ENCODE measurements at regions not wholly inside any gene's neighbourhood (a gene's known extent, or its start where the extent isn't known, plus 50 kb on each side); places are given as distances from the start of the nearest gene placed in this dataset.

DNA sequence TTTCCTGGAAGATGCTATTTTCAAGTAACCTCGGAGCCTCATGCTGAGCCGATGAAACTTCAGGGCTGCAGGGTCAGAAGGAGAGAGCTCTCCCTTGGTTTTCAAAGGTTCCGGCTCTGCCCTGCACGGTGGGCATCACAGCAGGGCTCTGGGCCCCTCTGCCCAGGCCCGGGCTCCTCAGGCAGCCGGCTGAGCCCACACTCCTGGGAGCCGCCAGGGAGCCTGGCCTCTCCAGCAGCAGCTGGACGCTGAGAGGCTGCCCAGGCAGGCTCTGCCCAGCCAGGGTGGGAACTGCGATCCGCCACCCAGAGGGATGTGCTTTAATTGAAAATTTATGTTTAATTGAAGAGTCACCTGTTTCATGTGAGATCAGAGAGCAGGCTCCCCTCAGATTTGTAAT is 97.5 kb upstream of the MGMT start:
- DNase-seq (ENCODE audit: low spot score), result no peak

DNA sequence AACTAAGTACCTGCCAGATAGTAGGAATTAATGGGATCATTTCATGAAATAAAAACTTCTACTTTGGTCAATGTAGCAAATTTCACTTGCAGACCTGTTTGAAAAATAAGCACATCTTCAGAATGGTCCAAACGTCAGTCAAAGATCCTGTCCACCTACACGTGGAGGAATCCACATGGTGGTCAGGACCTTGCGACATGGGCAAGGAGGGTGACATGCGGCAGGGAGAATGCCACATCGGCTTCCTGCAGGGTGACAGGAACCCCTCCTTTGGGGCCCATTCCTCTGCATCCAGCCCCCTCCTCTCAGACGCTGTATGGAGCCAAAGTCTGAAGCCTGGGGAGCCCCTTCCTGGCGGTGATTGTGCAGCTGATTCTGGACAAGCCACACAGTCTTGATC is 95.5 kb upstream of the MGMT start:
- no peak for DNase-seq (ENCODE audit: low spot score)

DNA sequence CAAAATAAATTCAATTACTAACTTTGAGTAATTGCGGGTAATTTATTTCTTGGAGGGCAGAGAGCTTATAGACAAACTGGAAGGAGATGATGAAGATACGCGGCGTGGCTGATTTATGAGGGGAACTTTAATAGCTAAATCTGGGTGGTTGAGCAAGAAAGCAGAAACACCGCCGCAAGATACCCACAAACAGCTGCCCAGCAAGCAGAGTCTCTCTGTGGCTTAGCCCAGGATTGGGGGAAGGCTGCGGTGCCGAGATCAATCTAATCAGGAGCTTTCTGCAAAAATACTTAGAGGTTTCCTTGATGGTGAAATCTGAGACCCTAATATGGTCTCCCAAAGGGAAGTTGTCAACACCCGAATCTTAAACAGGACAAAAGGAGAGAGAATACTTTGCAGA is 94.9 kb upstream of the MGMT start:
- no peak for DNase-seq (ENCODE audit: low spot score)

DNA sequence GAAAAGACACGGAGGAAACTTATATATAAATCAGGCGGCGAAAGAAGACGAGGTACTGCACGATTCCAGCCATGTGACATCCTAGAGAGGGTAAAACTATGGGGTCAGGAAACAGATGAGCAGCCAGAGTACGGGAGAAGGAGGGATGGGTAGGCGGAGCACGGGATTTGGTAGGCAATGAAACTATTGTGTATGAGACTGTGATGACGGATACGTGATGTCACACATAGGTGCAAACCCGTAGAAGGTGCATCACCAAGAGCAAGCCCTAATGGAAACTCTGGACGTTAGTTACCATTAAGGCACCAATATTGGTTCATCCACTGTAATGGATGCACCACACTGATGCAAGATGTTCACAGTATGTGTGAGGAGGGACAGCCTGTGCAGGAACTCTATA is 93.8 kb upstream of the MGMT start:
- DNase-seq (ENCODE audit: low spot score), result no peak

- no peak for DNase-seq (ENCODE audit: low spot score)
These were observed 93.3 kb upstream of the MGMT start for GRCh38 chr10:129373718-129374117.

DNA sequence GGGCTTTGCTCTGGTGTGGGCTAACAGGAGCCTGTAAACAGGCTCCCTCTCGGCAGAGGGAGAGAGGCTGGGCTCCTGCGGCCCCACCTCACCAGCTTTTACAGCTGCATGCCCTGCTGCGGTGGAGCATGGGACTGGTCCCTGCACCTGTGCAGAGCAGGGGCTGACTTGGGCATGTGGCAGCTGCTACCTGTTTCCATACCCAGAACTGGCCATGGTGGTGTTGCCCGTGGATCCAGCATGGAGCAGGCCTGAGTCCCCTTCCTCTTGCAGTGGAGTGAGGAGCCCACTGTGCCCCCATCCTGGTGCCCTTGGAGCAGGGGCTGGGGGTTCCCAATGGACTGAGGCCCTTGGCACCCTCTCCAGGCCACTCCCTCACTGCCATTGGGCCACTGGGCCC is 91.9 kb upstream of the MGMT start:
- DNase-seq (ENCODE audit: low spot score), result no peak

GRCh38 chr10:129375912-129376311 is 91.1 kb upstream of the MGMT start:
- DNase-seq (ENCODE audit: low spot score), result no peak

GRCh38 chr10:129380279-129380678 is 86.8 kb upstream of the MGMT start:
- DNase-seq (ENCODE audit: low spot score), result no peak

GRCh38 chr10:129381741-129382140 is 85.3 kb upstream of the MGMT start:
- no peak for DNase-seq (ENCODE audit: low spot score)

DNA sequence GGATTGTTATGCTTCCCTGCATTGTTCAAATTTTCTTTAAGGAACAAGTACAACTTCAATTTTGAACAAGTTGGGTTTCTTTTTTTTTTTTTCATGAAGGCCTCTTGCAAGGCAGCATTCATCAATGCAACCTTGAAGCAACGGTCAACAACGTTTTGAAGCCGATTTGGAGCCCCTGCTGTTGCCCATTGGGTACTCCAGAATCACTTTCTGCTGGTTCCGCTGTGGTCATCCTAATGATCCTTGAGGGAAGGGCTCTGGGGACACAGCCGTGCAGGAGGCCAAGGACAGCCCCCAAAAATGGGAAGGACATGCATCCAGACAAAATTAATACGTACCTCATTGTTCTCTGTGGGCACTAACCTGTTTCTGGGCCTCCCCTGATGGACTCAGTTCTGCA is 84.6 kb upstream of the MGMT start:
- DNase-seq (ENCODE audit: low spot score), result no peak

GRCh38 chr10:129383651-129384050 is 83.4 kb upstream of the MGMT start:
- DNase-seq (ENCODE audit: low spot score), result no peak

GRCh38 chr10:129385600-129385999 is 81.4 kb upstream of the MGMT start:
- DNase-seq (ENCODE audit: low spot score), result no peak

- no peak for DNase-seq (ENCODE audit: low spot score)
These were observed 80.4 kb upstream of the MGMT start for GRCh38 chr10:129386415-129387257.

- no peak for DNase-seq (ENCODE audit: low spot score)
These were observed 79.8 kb upstream of the MGMT start for GRCh38 chr10:129387258-129387525.

GRCh38 chr10:129388435-129388834 is 78.6 kb upstream of the MGMT start:
- DNase-seq (ENCODE audit: low spot score), result no peak

- no peak for DNase-seq (ENCODE audit: low spot score)
These were observed 77.8 kb upstream of the MGMT start for GRCh38 chr10:129389194-129389593.

DNA sequence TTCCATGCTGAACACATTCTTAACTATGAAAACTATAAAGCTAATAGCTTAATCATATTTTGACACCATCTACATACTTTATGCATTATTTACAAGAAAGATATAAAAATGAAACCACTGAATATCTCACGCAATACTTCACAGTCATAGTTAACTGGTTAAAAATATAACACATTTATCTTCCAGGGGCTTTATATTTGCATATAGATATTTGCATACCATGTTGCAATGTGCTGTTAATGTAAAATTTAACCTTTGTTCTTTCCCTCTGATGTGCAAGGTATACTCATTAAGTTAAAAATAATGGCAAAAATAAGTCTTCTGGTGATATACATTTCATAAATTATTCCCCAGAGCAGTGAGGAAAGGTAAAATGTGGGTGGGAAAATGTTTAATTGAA is 76.9 kb upstream of the MGMT start:
- DNase-seq (ENCODE audit: low spot score), result no peak

- DNase-seq (ENCODE audit: low spot score), result no peak
These were observed 76.3 kb upstream of the MGMT start for GRCh38 chr10:129390726-129391125.

- no peak for DNase-seq (ENCODE audit: low spot score)
These were observed 75.6 kb upstream of the MGMT start for GRCh38 chr10:129391464-129391863.

DNA sequence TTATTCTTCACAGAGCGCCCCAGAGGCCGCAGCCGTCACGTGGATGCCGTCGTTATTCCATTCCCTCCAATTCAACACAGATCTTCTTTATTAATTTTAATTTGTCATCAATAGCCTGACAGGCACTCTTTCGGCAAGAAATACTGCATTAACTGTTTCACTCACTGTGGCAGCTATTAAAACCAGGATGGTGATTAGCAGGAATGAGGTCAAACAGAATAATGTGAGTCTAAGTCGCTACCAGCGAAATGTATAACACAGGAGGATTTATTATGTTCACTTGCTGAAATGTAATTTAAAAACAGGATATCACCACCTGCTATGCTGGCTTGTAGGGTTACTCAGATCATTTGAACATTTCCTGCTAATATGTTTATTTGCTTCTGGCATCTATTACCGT is 74.2 kb upstream of the MGMT start:
- no peak for DNase-seq (ENCODE audit: low spot score)

GRCh38 chr10:129393812-129394211 is 73.2 kb upstream of the MGMT start:
- no peak for DNase-seq (ENCODE audit: low spot score)

GRCh38 chr10:129394518-129395328 is 72.3 kb upstream of the MGMT start:
- DNase-seq (ENCODE audit: low spot score), result no peak

- no peak for DNase-seq (ENCODE audit: low spot score)
These were observed 70.9 kb upstream of the MGMT start for GRCh38 chr10:129396021-129396722.

Data from SW480 (cell line).